ENCODE measurements at regions not wholly inside any gene's neighbourhood (a gene's known extent, or its start where the extent isn't known, plus 50 kb on each side); places are given as distances from the start of the nearest gene placed in this dataset.

DNA sequence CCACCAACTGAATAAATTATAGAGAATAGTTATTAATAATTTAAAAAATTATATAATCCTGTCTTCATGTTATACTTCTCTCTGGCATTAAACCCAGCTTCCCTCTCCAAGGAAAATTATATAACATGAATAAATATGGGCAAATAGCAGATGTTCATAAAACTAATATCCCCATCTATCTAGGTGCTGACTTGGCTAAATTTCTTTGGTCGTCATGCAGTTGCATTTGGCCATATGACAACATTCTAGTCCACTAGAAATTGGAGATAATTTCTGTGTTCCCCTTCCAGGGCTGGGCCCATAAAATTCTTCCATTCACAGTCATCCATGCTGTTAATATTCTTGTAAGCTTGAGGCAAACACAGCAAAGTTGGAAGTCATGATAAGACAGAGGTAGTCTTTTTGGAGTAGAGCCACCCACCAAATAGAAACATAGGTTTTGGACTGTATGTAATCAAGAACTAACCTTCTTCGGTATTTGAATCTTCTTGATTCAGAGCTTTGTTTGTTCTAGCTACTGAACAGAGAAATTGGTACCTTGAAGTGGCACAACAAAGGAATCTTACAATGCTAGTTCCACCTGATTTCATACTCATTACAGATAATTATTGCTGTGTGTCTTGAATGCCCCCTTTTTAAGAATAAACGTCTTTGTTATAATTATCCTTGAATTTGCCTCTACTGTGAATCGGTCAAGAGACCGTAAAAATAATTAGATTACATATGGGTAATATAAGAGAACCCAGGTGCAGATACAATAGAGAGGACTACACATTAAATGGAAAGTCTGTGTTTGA lies 678.5 kb upstream of the PCDH20 start:
- DNase-seq (ENCODE audit: low spot score): no peak

DNA sequence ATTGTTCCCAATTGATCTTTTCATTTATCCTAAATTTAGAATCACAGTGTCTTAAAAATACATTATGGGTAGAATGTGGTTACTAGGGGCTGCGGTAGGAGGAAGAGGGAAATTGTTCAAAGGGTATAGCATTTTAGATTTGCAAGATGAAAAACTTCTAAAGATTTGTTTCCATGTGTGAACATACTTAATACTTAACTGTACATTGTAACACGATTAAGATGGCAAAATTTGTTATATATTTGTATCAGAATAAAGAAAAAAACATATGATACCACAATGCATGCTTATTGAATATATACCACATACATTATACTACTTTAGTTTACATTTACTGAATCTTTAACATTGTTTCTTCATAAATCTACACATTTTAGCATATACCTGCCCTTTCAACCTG lies 677.3 kb upstream of the PCDH20 start:
- no peak for DNase-seq (ENCODE audit: low spot score)

DNA sequence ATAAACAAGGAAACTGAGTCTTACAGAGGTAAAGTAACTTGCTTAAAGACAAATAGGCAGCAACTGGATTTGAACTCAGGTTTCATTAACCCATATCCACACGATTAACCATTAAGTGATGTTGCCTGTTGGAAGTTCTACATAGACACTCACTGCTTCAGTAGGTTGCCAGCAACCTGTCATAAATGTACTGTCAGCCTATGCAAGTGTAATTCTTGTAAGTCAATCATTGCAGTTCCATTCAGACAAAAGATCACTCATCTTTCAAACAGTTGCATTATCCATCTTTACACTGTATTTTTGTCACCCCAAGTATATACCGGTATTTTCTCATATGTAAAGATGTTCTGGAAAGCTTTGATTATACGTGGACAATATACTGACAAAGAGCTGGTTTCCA lies 676.9 kb upstream of the PCDH20 start:
- DNase-seq (ENCODE audit: low spot score): no peak

DNA sequence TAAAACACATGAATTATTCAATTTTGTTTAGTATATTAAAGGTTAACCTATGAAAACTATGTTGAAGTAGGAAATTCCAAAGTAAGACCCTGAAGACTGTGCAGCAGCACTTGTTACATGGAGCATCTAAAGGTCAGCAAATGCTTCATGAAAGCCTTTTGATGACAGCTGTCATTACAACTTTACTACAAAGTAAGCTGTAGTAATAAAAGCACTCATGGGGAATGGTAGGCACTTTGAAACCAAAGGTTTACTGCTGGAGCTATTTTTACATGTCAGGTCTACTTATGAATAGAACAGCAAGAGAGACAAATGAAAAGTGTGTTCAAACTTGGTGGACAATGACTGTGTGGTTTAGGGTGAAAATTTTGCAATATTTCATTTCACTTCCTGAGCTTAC lies 672.5 kb upstream of the PCDH20 start:
- no peak for DNase-seq (ENCODE audit: low spot score)

- DNase-seq (ENCODE audit: low spot score): no peak
Measured at GRCh38 chr13:62087124-62087523, 671.5 kb upstream of the PCDH20 start.

DNA sequence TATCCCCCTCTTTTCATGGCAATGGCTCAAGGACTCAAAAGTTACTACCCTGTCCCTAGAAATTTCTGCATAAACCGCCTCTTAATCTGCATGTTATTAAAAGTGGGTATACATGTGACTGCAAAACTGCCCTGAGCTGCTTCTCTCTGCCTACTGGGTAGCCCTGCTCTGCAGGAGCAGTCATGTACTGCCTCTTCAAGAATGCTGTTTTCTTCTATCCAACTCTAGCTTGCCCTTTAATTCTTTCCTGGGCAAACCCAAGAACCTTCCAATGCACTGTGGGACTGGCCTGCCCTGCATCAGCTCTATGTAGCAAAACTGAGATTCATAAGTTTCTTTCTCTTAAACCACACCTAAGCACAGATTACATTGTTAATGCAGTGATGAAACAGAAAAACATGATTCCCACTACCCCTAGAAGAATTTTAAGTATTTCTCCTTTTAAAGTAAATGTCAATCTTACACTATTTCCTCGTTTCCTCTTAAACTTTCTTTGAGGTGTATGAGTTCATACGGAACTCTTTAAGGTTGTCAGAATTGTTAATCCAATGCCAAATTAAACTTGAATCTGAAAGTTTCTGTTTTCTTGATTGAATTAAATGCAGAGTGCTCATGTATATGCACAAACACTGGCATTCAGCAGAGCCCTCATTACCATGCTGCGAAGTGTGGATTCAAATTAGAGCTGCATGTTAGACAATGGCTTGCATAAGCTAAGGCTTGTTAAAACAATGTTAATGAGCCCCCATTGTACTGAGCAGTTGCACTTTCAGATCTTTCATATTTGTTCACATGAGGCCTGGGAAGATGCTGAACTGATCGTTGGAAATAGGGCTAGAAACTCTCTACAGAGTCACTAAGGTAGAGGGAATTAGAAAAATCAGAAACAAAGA lies 669.9 kb upstream of the PCDH20 start:
- DNase-seq (ENCODE audit: low spot score): no peak

GRCh38 chr13:62084728-62085127 lies 669.1 kb upstream of the PCDH20 start:
- DNase-seq (ENCODE audit: low spot score): no peak

GRCh38 chr13:62067821-62068220 lies 652.2 kb upstream of the PCDH20 start:
- DNase-seq (ENCODE audit: low spot score): no peak

DNA sequence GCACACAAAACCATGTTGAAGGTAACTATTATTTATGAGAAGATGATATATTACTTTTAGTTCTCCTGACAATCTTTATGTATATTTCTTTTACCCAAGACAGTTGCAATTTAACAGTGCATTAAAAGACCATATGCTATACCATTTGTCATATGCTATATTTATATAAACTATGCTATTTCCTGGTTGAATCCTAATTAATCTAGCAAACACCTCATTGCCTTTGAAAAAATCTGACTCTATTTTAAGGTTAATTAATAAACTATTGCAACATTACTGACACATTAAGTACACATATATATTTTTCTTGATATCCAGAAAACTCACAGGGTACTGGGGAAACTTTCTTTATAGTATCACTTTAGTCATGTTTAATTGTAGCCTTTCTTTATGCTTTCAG lies 649.4 kb upstream of the PCDH20 start:
- DNase-seq (ENCODE audit: low spot score): no peak

DNA sequence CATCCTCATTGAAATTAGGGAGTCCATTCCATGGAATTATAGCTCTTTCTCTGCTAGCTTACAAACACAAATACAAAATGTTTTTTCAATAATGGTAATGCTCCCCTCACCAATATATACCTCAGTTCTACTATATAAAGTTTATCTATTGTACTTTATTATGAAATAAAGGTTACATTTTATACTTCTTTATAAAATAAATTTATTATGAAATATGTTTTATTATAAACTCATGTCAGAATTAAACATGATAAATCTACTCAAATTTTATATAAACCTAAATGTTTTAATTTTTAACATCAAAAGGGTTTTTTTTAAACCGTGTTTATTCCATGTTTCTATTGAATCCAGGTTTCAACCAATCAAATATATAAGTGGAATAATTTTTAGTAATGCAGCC lies 646.1 kb upstream of the PCDH20 start:
- DNase-seq (ENCODE audit: low spot score): no peak

DNA sequence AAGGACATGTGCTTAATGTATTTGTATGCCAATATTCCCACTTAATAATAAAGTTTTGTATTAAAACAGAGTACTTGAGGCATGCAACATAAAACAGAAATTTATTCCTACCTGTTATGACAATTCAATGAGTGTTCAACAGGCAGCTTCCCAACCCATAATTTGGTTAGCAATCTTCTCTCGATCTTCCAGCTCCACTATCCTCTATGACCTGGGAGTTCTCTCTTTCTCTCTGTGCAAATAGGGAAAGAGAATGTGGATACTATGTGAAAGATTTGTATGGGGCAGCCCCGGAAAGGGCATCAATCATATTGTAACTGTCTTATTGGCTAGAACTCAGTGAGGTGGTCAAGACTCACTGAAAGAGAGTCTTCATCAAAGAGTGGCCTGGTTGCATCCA lies 644.9 kb upstream of the PCDH20 start:
- no peak for DNase-seq (ENCODE audit: low spot score)

DNA sequence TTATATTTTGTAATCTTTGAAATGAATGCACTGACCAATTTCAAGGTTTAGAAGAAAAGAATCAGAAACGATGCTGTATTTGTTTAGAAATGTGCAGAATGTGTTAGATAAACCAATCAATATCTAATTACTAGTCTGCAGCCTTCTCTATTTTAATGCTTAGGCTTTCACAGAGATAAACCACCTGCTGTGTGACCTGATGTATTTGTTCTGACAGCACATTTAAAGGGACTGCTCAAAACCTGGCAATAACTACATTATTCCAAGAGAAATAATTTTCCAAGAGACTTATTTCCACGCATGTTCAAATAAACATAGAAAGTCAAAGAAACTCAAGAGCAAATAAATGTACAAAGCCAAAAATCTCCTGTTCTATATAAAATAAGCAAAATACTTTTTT lies 641.6 kb upstream of the PCDH20 start:
- no peak for DNase-seq (ENCODE audit: low spot score)

GRCh38 chr13:62049992-62050391 lies 634.3 kb upstream of the PCDH20 start:
- DNase-seq (ENCODE audit: low spot score): no peak

DNA sequence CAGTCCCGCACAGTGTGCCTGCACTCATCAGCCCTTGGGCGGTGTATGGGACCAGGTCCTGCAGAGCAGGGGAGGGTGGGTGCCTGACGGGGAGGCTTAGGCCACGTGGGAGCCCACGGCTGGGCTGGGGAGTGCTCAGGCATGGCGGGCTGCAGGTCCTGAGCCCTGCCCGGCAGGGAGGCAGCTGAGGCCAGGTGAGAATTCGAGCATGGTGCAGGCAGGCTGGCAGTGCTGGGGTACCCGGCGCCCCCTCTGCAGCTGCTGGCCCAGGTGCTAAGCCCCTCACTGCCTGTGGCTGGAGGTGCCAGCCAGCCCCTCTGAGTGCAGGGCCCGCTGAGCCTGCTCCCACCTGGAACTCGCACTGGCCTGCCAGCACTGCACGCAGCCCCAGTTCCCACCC lies 630.9 kb upstream of the PCDH20 start:
- no peak for DNase-seq (ENCODE audit: low spot score)

GRCh38 chr13:62043600-62043999 lies 628.0 kb upstream of the PCDH20 start:
- DNase-seq (ENCODE audit: low spot score): no peak

- no peak for DNase-seq (ENCODE audit: low spot score)
Measured at GRCh38 chr13:62040806-62041205, 625.2 kb upstream of the PCDH20 start.

DNA sequence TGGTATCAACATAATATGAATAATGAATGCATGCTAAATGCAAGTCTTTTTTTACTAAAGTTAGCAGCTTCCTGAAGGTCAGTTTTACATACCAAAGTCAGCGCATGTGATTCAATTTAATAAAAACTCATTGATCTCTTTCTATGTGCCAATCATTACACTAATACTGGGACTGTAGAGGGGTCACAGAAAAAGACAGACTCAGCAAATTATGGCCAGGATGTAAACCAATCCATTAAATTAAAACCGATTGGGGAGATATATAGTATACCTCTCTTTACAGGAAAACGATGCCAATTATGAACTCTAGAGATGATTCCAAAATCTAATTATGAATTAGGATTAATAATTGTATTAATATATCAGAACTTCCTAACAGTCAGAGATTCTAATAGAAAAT lies 624.4 kb upstream of the PCDH20 start:
- DNase-seq (ENCODE audit: low spot score): no peak

- no peak for DNase-seq (ENCODE audit: low spot score)
Measured at GRCh38 chr13:62038214-62038613, 622.6 kb upstream of the PCDH20 start.

DNA sequence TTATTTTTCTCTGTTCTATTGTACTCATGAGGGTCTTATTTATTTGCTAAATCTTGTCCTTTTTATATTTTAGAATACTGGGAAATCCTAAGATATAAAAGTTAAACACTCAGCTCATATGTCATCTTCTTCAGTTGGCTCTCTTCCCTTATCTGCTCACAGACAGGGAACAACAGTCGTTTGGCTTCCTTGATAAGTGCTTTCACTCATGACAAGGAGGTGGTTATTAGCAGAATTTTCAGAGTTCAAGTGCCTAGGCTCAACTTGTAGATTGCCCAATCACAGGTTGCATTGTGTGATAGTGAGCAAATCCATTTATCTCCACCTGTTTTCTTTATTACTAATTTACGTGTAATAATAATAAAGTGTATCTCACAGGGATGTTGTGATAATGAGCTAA lies 620.3 kb upstream of the PCDH20 start:
- DNase-seq (ENCODE audit: low spot score): no peak

DNA sequence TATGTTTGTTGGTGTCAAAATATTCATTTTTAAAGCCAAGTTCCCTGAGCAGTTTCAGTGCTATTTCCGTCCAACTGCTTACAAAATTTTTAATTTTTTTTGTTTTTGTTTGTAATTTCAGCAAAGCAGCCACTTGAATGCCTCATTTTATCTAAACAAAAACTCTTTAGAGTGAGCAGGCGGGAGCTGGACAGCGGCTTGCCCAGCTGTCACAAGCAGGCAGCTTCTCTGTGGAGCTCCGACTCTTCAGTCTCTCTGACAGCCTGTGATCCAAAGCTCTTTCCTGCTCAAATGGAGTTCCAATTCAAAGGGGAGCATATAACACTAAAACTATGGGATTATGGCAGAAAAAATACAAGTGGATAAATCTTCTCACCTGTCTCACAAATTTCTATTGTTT lies 618.3 kb upstream of the PCDH20 start:
- no peak for DNase-seq (ENCODE audit: low spot score)

- DNase-seq (ENCODE audit: low spot score): no peak
Measured at GRCh38 chr13:62022369-62022768, 606.7 kb upstream of the PCDH20 start.

DNA sequence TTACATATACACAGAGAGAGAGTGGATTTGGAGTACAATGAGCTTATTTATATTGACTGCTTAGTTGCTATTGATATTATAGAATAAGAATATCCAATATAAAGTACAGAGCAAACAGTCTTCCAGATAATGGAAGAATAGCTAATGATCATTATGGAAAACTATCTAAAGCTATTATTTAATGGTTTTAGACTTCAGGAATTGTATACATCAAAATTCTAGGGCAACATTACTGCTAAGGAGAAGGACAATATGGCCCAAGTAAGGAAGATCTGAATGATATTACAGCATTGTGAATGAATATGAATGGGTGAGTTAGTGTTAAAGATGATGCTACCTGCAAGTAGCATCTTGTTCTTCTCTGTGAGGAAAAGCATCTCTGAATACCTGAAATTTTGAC lies 604.2 kb upstream of the PCDH20 start:
- DNase-seq (ENCODE audit: low spot score): no peak

- DNase-seq (ENCODE audit: low spot score): no peak
Measured at GRCh38 chr13:62014299-62014698, 598.6 kb upstream of the PCDH20 start.

DNA sequence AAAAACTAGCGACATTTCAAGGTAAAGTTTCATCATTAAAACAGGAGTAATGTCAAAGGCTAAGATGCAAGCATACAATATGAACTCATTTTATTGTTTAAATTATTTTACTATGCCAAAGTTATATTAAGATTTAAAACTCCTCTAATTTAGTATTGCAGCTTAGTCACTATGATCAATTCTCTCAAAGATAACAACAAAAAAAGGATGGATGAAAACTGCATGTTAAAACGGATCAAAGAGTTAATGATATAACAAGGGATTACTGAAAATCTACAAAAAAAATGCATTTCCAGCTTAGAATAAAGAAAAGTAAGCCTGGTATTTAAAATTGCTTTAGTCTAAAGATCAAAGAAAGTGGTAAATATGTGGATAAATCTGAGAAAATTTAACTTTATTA lies 587.8 kb upstream of the PCDH20 start:
- no peak for DNase-seq (ENCODE audit: low spot score)

Measured in COLO829 (cell line).